Caki2 (cell line): ENCODE measurements at regions not wholly inside any gene's neighbourhood (a gene's known extent, or its start where the extent isn't known, plus 50 kb on each side); places are given as distances from the start of the nearest gene placed in this dataset.
A peak's percentile ranks its signal among the peaks of the same experiment; 100 is the strongest.

Experiments used
- DNase-seq: peaks from one replicate; pipeline ENCODE4 v3.0.0-alpha.2; 2015; ENCODE audit warnings: low read depth
- in situ Hi-C: cut with HindIII; loops from 2 replicates; pipeline ENCODE4 v1.10.0; 2016; ENCODE audit warnings: low sequenced_read_pairs, low pct_unique_long_range_greater_than_20kb, mixed read lengths

GRCh38 chr4:29521281-29521680 lies 1198.9 kb upstream of the PCDH7 start:
- DNase-seq = no peak
- in situ Hi-C loops = no loop called here

GRCh38 chr4:29536745-29537144 lies 1183.4 kb upstream of the PCDH7 start:
- DNase-seq = no peak
- in situ Hi-C loops = no loop called here

GRCh38 chr4:29538889-29539646 lies 1181.1 kb upstream of the PCDH7 start:
- no peak for DNase-seq
- in situ Hi-C loops = no loop called here

DNA sequence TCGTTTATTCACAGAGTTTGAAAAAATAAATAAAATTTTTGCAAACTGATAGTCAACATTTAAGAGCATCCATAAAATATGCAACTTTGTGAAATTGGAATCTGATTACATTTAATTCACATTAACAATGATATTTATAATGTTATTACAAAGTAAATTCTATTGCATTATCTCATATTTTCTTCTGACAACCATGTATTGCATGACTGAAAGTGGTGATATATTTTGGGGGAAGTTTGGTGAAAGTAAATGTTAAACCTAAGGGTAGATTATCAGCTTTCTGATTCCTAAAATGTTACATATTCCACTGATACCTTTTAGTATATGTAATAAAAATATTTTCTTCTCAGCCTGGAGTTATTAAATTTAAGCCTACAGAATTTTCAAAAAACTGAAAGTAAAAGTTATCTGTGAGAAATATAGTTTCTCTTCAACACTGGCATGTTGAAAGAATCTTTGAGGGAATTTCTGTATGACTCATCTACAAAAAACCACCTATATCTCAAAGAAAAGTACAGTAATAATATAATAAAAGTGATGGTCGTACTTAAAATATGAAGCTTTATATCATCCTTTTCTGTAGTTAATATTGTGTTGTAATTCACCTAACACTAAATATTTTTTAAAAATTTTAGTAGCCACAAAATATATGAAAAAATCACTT lies 1179.6 kb upstream of the PCDH7 start:
- in situ Hi-C loops = no loop called here
- no peak for DNase-seq

DNA sequence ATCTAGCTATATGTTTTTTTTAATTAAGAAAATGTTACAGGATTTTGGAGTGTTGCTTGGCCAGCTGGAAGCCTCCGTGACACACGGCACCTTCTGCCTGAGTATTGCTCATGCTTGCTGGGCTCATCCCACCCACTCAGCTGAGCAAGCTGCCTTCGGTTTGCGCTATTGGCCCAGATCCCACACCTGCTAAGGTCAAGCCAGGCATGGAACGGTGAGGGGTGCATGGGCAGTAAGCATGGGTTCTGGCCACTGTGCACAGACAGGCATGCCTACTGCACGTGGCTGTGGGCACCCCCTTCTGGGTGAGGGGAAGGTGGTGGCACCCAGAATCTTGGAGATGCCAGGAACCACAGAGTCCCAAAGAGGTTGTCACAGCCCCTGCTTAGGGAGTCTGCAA lies 1178.4 kb upstream of the PCDH7 start:
- in situ Hi-C loops = no loop called here
- no peak for DNase-seq

DNA sequence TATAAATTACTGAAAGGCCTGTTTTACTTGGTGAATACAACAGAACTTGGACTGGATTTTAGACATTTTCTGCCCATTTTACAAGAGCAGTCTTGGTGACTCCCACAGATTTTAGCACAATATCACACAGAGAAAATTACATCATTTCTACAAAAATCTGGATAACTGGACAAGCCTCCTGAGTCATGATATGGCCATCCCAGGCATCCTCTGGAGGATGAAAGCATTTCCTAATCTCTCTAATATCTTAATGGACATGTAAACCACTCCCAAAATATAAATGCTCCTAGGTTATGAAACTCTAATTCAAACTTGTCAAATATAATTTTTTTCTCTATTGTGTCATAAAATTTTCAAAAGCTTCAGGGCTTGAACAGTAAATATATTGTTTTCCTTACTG lies 1170.8 kb upstream of the PCDH7 start:
- in situ Hi-C loops = no loop called here
- DNase-seq = no peak

- DNase-seq = no peak
- in situ Hi-C loops = no loop called here
These were observed 1168.3 kb upstream of the PCDH7 start for GRCh38 chr4:29551821-29552220.

DNA sequence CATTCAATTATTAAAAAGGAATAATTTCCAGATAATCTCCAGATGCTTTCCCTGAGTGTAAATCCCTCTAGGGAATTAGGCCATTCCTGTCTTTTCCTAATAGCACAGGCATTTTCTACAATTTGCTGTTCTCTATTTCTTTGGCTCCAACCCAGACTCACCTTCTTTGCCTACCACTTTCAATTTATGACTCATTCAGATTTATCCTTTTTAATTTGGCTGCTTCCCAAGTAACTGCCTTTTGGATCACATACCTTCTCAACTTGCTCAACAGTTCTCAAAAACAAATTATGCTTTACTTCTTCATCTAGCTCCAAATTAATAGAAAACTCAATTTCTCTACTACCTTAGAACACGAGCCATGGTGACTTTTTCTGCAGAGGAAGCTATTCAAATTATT lies 1166.3 kb upstream of the PCDH7 start:
- peak; percentile 17 for DNase-seq
- in situ Hi-C loops = no loop called here

DNA sequence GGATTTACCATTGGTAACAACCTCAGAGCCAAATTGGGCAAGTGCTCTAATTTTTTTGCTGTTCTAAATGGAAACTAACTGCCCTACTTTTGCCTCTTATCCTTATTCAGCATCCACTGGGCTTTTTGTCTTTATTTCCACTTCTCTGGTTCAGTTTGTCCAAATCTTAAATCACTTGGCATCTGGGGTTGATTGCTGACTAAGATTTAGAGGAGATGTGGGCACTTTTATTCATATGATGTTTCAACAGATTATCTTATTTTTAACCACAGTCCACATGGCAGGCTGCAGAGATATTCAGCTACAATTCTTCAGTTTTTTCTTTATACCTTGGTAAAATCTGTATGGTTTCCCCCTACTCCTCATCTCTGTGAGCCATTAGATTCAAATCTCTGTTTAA lies 1161.4 kb upstream of the PCDH7 start:
- in situ Hi-C loops = no loop called here
- no peak for DNase-seq

- DNase-seq = no peak
- in situ Hi-C loops = no loop called here
These were observed 1160.9 kb upstream of the PCDH7 start for GRCh38 chr4:29559286-29559685.

DNA sequence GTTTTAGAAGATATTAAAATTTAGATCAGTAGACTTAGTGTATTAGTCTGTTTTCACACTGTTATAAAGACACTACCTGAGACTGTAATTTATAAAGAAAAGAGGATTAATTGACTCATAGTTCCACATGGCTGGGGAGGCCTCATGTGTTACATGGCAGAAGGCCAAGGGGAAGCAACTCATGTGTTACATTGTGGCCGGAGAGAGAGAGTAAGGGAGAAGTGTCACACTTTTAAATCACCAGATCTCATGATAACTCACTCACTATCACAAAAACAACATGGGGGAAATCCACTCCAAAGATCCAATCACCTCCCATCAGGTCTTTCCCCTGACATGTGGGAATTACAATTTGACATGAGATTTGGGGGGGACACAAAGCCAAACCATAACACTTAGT lies 1159.7 kb upstream of the PCDH7 start:
- DNase-seq = peak; percentile 74
- in situ Hi-C loops = no loop called here

- DNase-seq = no peak
- in situ Hi-C loops = no loop called here
These were observed 1154.9 kb upstream of the PCDH7 start for GRCh38 chr4:29565256-29565655.

- in situ Hi-C loops = no loop called here
- DNase-seq = no peak
These were observed 1153.8 kb upstream of the PCDH7 start for GRCh38 chr4:29566371-29566770.

- DNase-seq = no peak
- in situ Hi-C loops = no loop called here
These were observed 1148.8 kb upstream of the PCDH7 start for GRCh38 chr4:29571322-29571721.

DNA sequence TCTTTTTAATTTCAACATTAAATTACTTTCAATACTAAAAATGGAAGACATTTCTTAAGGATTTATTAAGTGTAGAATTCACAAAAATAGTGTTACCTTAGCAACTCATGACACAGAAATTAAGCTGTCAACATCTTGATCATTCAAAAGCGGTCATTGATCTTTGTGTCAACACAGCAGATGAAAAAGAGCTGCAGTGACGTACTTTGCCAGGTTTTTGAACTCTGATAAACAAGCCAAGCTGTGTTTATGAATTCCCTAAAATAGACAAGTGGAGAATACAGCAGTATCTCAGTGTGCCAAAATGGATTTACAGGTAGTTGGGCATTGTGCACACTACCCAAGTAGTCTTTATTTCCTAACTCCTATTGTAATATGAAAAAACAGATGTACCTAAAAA lies 1141.8 kb upstream of the PCDH7 start:
- DNase-seq = no peak
- in situ Hi-C loops = no loop called here

- in situ Hi-C loops = no loop called here
- no peak for DNase-seq
These were observed 1138.7 kb upstream of the PCDH7 start for GRCh38 chr4:29581457-29581856.

- no peak for DNase-seq
- in situ Hi-C loops = no loop called here
These were observed 1131.6 kb upstream of the PCDH7 start for GRCh38 chr4:29588617-29589016.

GRCh38 chr4:29596228-29596627 lies 1123.9 kb upstream of the PCDH7 start:
- in situ Hi-C loops = no loop called here
- DNase-seq = no peak

GRCh38 chr4:29619168-29619567 lies 1101.0 kb upstream of the PCDH7 start:
- in situ Hi-C loops = no loop called here
- no peak for DNase-seq

- in situ Hi-C loops = no loop called here
These were observed 1088.0 kb upstream of the PCDH7 start for GRCh38 chr4:29632199-29632598.

More at GRCh38 chr4:29632199-29632598, 1088.0 kb upstream of the PCDH7 start:
- no peak for DNase-seq
